Endothelial cell (in vitro differentiated cells): ENCODE measurements at regions not wholly inside any gene's neighbourhood (a gene's known extent, or its start where the extent isn't known, plus 50 kb on each side); places are given as distances from the start of the nearest gene placed in this dataset.

Source experiments
- DNase-seq: peaks from one replicate; pipeline ENCODE4 v3.0.0; 2021; ENCODE audit warnings: low spot score
- H3K27ac Mint-ChIP-seq: one replicate; pipeline ENCODE4 v1.8.0; 2021; ENCODE audit warnings: mixed read lengths, inconsistent platforms; ENCODE audit not compliant: unreplicated experiment
- H3K27me3 Mint-ChIP-seq: one replicate; pipeline ENCODE4 v1.8.0; 2021; ENCODE audit warnings: mild to moderate bottlenecking, moderate library complexity, mixed read lengths, inconsistent platforms; ENCODE audit not compliant: unreplicated experiment
- H3K36me3 Mint-ChIP-seq: one replicate; pipeline ENCODE4 v1.8.0; 2021; ENCODE audit warnings: mild to moderate bottlenecking, low read depth, mixed read lengths, inconsistent platforms; ENCODE audit not compliant: unreplicated experiment
- H3K4me1 Mint-ChIP-seq: one replicate; pipeline ENCODE4 v1.8.0; 2021; ENCODE audit warnings: mild to moderate bottlenecking, mixed read lengths, inconsistent platforms; ENCODE audit not compliant: unreplicated experiment
- H3K4me3 Mint-ChIP-seq: one replicate; pipeline ENCODE4 v1.8.0; 2021; ENCODE audit warnings: mild to moderate bottlenecking, mixed read lengths, inconsistent platforms; ENCODE audit not compliant: unreplicated experiment
- H3K9me3 Mint-ChIP-seq: one replicate; pipeline ENCODE4 v1.8.0; 2021; ENCODE audit warnings: mixed read lengths, inconsistent platforms; ENCODE audit not compliant: unreplicated experiment
- TF ChIP-seq, protein P1 (sequence below): fragments of 200-600 bp; sonication (generic); IDR thresholded peaks from one replicate; pipeline ENCODE4 v1.5.0; 2021; ENCODE audit warnings: antibody characterized with exemption; ENCODE audit not compliant: unreplicated experiment

DNA sequence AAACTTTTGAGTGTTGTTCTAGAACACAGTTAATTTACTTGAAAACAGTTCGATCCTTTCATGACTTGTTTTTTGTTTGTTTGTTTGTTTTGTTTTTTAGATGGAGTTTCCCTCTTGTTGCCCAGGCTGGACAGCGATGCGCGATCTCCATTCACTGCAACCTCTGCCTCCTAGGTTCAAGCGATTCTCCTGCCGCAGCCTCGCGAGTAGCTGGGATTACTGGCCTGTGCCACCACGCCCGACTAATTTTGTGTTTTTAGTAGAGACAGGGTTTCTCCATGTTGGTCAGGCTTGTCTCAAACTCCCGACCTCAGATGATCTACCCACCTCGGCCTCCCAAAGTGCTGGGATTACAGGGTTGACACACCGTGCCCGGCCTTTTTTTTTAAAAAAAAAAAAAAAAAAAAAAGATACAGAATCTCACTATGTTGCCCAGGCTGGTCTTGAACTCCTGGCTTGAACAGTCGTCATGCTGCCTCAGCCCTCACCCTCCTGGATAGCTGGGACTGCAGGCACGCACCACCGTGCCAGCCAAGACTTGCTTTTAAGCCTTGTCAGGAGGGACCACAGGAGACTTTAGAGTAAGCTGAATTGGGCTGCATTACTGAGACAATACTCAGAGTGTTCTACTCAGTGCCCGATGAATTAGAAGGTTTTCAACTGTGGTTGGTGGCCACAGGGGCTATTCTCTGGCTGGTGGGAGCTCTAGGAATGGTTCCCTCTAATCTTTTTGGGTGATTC is 76.7 kb upstream of the SLC22A16 start:
- H3K27ac Mint-ChIP-seq: no peak overlapping the region
- TF ChIP-seq, protein P1, sequence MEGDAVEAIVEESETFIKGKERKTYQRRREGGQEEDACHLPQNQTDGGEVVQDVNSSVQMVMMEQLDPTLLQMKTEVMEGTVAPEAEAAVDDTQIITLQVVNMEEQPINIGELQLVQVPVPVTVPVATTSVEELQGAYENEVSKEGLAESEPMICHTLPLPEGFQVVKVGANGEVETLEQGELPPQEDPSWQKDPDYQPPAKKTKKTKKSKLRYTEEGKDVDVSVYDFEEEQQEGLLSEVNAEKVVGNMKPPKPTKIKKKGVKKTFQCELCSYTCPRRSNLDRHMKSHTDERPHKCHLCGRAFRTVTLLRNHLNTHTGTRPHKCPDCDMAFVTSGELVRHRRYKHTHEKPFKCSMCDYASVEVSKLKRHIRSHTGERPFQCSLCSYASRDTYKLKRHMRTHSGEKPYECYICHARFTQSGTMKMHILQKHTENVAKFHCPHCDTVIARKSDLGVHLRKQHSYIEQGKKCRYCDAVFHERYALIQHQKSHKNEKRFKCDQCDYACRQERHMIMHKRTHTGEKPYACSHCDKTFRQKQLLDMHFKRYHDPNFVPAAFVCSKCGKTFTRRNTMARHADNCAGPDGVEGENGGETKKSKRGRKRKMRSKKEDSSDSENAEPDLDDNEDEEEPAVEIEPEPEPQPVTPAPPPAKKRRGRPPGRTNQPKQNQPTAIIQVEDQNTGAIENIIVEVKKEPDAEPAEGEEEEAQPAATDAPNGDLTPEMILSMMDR: no peak
- H3K4me3 Mint-ChIP-seq: no peak overlapping the region
- H3K27me3 Mint-ChIP-seq: peaks cover 2% of the 10 kb centered on the region
- H3K9me3 Mint-ChIP-seq: no peaks in the 10 kb centered on the region
- no peaks in the 10 kb centered on the region for H3K36me3 Mint-ChIP-seq
- H3K4me1 Mint-ChIP-seq: peaks cover 3% of the 10 kb centered on the region
- no peak for DNase-seq

DNA sequence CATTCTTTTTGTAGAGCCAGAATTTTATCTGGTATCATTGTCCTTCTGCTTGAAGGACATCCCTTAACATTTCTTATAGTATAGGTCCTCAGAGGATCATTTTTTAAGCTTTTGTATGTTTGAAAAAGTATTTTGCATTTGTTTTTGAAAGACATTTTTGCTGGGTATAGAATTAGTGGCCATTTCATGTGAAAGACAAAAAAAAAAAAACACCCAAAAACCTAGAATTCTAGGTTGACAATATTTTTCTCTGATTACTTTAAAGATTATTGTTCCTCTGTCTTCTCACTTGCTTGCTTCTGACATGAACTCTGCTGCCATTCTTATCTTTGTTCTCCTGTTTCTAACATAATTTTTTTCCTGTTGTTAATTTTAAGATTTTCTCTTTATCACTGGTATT is 75.7 kb upstream of the SLC22A16 start:
- H3K36me3 Mint-ChIP-seq: no peaks in the 10 kb centered on the region

DNA sequence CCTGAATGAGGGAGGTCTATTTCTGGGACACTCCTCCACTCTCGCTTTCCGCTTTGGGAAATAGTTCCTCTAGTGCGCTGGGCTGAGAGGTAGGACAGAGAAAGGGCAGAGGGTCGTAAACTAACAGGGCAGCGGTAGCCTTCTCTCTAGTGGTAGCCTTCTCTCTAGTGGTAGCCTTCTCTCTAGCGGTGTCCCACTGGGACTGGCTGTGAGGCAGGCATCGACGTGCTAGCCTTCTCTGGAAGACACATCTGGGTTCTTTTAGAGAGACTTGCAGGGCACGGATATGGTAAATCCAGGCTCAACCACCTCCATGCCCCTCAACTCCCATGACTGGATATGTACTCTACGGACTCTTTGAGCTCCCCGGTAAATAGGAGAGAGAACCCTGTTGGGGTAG is 74.7 kb upstream of the SLC22A16 start:
- TF ChIP-seq, protein P1: no peak
- DNase-seq: no peak
- H3K9me3 Mint-ChIP-seq: no peaks in the 10 kb centered on the region

More for the DNA sequence above, 75.7 kb upstream of the SLC22A16 start:
- no peak for DNase-seq
- Mint-ChIP-seq H3K27ac (no peak overlapping the region), H3K4me3 (no peak overlapping the region), H3K4me1 (peaks cover 3% of the 10 kb centered on the region), H3K27me3 (no peaks in the 10 kb centered on the region), H3K9me3 (no peaks in the 10 kb centered on the region)
- TF ChIP-seq, protein P1: no peak

GRCh38 chr6:110550353-110550752 is 73.9 kb upstream of the SLC22A16 start:
- DNase-seq: no peak
- H3K4me1 Mint-ChIP-seq: peaks cover 3% of the 10 kb centered on the region
- no peaks in the 10 kb centered on the region for H3K9me3 Mint-ChIP-seq
- no peak overlapping the region for H3K4me3 Mint-ChIP-seq
- peaks cover 6% of the 10 kb centered on the region for H3K27me3 Mint-ChIP-seq
- H3K27ac Mint-ChIP-seq: no peak overlapping the region
- TF ChIP-seq, protein P1: no peak
- H3K36me3 Mint-ChIP-seq: no peaks in the 10 kb centered on the region

More for the DNA sequence above, 74.7 kb upstream of the SLC22A16 start:
- no peak overlapping the region for H3K4me3 Mint-ChIP-seq
- no peak overlapping the region for H3K27ac Mint-ChIP-seq
- no peaks in the 10 kb centered on the region for H3K36me3 Mint-ChIP-seq
- H3K27me3 Mint-ChIP-seq: peaks cover 5% of the 10 kb centered on the region
- peaks cover 3% of the 10 kb centered on the region for H3K4me1 Mint-ChIP-seq

GRCh38 chr6:110549277-110549676 is 72.9 kb upstream of the SLC22A16 start:
- H3K36me3 Mint-ChIP-seq: no peaks in the 10 kb centered on the region
- H3K27ac Mint-ChIP-seq: no peak overlapping the region
- H3K9me3 Mint-ChIP-seq: no peaks in the 10 kb centered on the region
- peaks cover 8% of the 10 kb centered on the region for H3K27me3 Mint-ChIP-seq
- H3K4me1 Mint-ChIP-seq: peaks cover 3% of the 10 kb centered on the region
- no peak overlapping the region for H3K4me3 Mint-ChIP-seq
- no peak for DNase-seq
- TF ChIP-seq, protein P1: no peak
